Natural killer cell treated with Interleukin-12 subunit alpha and Interleukin-12 subunit beta and Interleukin-15 and Interleukin-18, amount 100 ng/mL, for 72 hours (primary cell): ENCODE measurements at regions not wholly inside any gene's neighbourhood (a gene's known extent, or its start where the extent isn't known, plus 50 kb on each side); places are given as distances from the start of the nearest gene placed in this dataset.

Experiments used
- ATAC-seq, 2 donors: fragments of 150-1000 bp; cut with Tn5 transposase in 1 of 2; sonication (Bioruptor Pico), chemical (Tn5 transposase) in 1 of 2; 2 replicates each; pipeline ENCODE4 v1.10.0; 2021
- DNase-seq: peaks from one replicate; pipeline ENCODE4 v3.0.0; 2022; ENCODE audit warnings: low spot score
- H3K27ac Mint-ChIP-seq, 2 donors: 1 replicate in 1 of 2; 2 replicates in 1 of 2; pipeline ENCODE4 v1.8.0; 2022; ENCODE audit warnings: mixed read lengths in 2 of 2, mild to moderate bottlenecking in 1 of 2, moderate library complexity in 1 of 2
- H3K27me3 Mint-ChIP-seq, 2 donors: 1 replicate in 1 of 2; 2 replicates in 1 of 2; pipeline ENCODE4 v1.8.0; 2022; ENCODE audit warnings: mixed read lengths in 2 of 2
- H3K36me3 Mint-ChIP-seq: one replicate; pipeline ENCODE4 v1.8.0; 2022; ENCODE audit warnings: mixed read lengths
- H3K4me1 Mint-ChIP-seq, 2 donors: 1 replicate in 1 of 2; 2 replicates in 1 of 2; pipeline ENCODE4 v1.8.0; 2022; ENCODE audit warnings: low read depth in 2 of 2, mixed read lengths in 2 of 2, mild to moderate bottlenecking in 1 of 2
- H3K4me3 Mint-ChIP-seq: one replicate; pipeline ENCODE4 v1.8.0; 2022; ENCODE audit warnings: mixed read lengths
- H3K9me3 Mint-ChIP-seq: 2 replicates; pipeline ENCODE4 v1.8.0; 2022; ENCODE audit warnings: mixed read lengths

- ATAC-seq: peak; percentile 44 to 62
- H3K4me1 Mint-ChIP-seq: peaks cover 5 to 15% of the 10 kb centered on the region in 2 donors
- peaks cover 5% of the 10 kb centered on the region for H3K36me3 Mint-ChIP-seq
- H3K4me3 Mint-ChIP-seq: no peak overlapping the region
- no peak overlapping the region for H3K27ac Mint-ChIP-seq
- DNase-seq: no peak
- H3K27me3 Mint-ChIP-seq: no peaks in the 10 kb centered on the region
- peaks cover 10% of the 10 kb centered on the region for H3K9me3 Mint-ChIP-seq
Measured at GRCh38 chr4:144338148-144338547, 197.6 kb upstream of the GYPA start.

- no peak for ATAC-seq
- H3K36me3 Mint-ChIP-seq: peaks cover 6% of the 10 kb centered on the region
- peaks cover 10% of the 10 kb centered on the region for H3K9me3 Mint-ChIP-seq
- no peak for DNase-seq
- H3K4me1 Mint-ChIP-seq: peaks cover 6 to 19% of the 10 kb centered on the region in 2 donors
- H3K27ac Mint-ChIP-seq: no peak overlapping the region
- H3K27me3 Mint-ChIP-seq: no peaks in the 10 kb centered on the region
- H3K4me3 Mint-ChIP-seq: no peak overlapping the region
Measured at GRCh38 chr4:144338834-144339233, 198.3 kb upstream of the GYPA start.

- Mint-ChIP-seq H3K4me1 (peaks cover 10 to 24% of the 10 kb centered on the region in 2 donors), H3K4me3 (no peak overlapping the region), H3K27me3 (no peaks in the 10 kb centered on the region), H3K36me3 (peaks cover 9% of the 10 kb centered on the region), H3K9me3 (peaks cover 13% of the 10 kb centered on the region), H3K27ac (no peak overlapping the region)
- no peak for DNase-seq
- ATAC-seq: no peak
Measured at GRCh38 chr4:144340931-144341330, 200.4 kb upstream of the GYPA start.

- peaks cover 9% of the 10 kb centered on the region for H3K36me3 Mint-ChIP-seq
- peak overlapping the region; percentile 28 for H3K4me3 Mint-ChIP-seq
- peak; percentile 71 to 89 for ATAC-seq
- H3K4me1 Mint-ChIP-seq: peaks cover 7 to 21% of the 10 kb centered on the region in 2 donors
- DNase-seq: no peak
- H3K27me3 Mint-ChIP-seq: no peaks in the 10 kb centered on the region
- H3K27ac Mint-ChIP-seq: peak overlapping the region; percentile 2 to 12
- peaks cover 11% of the 10 kb centered on the region for H3K9me3 Mint-ChIP-seq
Measured at GRCh38 chr4:144342949-144343760, 202.6 kb upstream of the GYPA start.

GRCh38 chr4:144347121-144347520 is 206.6 kb upstream of the GYPA start:
- Mint-ChIP-seq H3K9me3 (peaks cover 3% of the 10 kb centered on the region), H3K4me3 (no peak overlapping the region), H3K27me3 (no peaks in the 10 kb centered on the region), H3K36me3 (peaks cover 4% of the 10 kb centered on the region), H3K4me1 (peaks cover 5 to 14% of the 10 kb centered on the region in 2 donors), H3K27ac (no peak overlapping the region)
- ATAC-seq (no peak), DNase-seq (no peak)

GRCh38 chr4:144350706-144351105 is 210.2 kb upstream of the GYPA start:
- Mint-ChIP-seq H3K4me1 (no peaks in the 10 kb centered on the region), H3K36me3 (no peaks in the 10 kb centered on the region), H3K27ac (no peak overlapping the region), H3K27me3 (peaks cover 6 to 9% of the 10 kb centered on the region in 2 donors), H3K4me3 (no peak overlapping the region), H3K9me3 (peaks cover 3% of the 10 kb centered on the region)
- DNase-seq (no peak), ATAC-seq (no peak)

- H3K4me3 Mint-ChIP-seq: no peak overlapping the region
- ATAC-seq: no peak
Measured at GRCh38 chr4:144351306-144351705, 210.8 kb upstream of the GYPA start.

GRCh38 chr4:144353292-144353691 is 212.8 kb upstream of the GYPA start:
- peaks cover 11 to 12% of the 10 kb centered on the region in 2 donors for H3K27me3 Mint-ChIP-seq
- no peak overlapping the region for H3K4me3 Mint-ChIP-seq
- ATAC-seq (no peak), DNase-seq (no peak)
- H3K9me3 Mint-ChIP-seq: peaks cover 3% of the 10 kb centered on the region
- peaks cover 7 to 8% of the 10 kb centered on the region in 2 donors for H3K4me1 Mint-ChIP-seq
- no peaks in the 10 kb centered on the region for H3K36me3 Mint-ChIP-seq
- no peak overlapping the region for H3K27ac Mint-ChIP-seq

More at GRCh38 chr4:144351306-144351705, 210.8 kb upstream of the GYPA start:
- peaks cover 3% of the 10 kb centered on the region for H3K9me3 Mint-ChIP-seq
- no peaks in the 10 kb centered on the region for H3K36me3 Mint-ChIP-seq
- DNase-seq: no peak
- no peak overlapping the region for H3K27ac Mint-ChIP-seq
- peaks cover 6 to 11% of the 10 kb centered on the region in 2 donors for H3K27me3 Mint-ChIP-seq
- H3K4me1 Mint-ChIP-seq: peaks cover 5 to 6% of the 10 kb centered on the region in 2 donors

- ATAC-seq (peak; percentile 85 to 91), DNase-seq (peak; percentile 65)
- Mint-ChIP-seq H3K27me3 (peaks cover 17 to 20% of the 10 kb centered on the region in 2 donors), H3K4me1 (peaks cover 7 to 8% of the 10 kb centered on the region in 2 donors), H3K9me3 (peaks cover 9% of the 10 kb centered on the region), H3K36me3 (no peaks in the 10 kb centered on the region), H3K4me3 (peak overlapping the region; percentile 11), H3K27ac (peak overlapping the region in 1 of 2 donors; percentile 25)
Measured at GRCh38 chr4:144355811-144356757, 215.6 kb upstream of the GYPA start.

GRCh38 chr4:144356941-144357381 is 216.4 kb upstream of the GYPA start:
- Mint-ChIP-seq H3K4me1 (peaks cover 7 to 8% of the 10 kb centered on the region in 2 donors), H3K27ac (no peak overlapping the region), H3K9me3 (peaks cover 15% of the 10 kb centered on the region), H3K4me3 (no peak overlapping the region), H3K27me3 (peaks cover 20 to 23% of the 10 kb centered on the region in 2 donors), H3K36me3 (no peaks in the 10 kb centered on the region)
- DNase-seq: no peak
- ATAC-seq: no peak

GRCh38 chr4:144357975-144358374 is 217.5 kb upstream of the GYPA start:
- ATAC-seq: no peak
- H3K9me3 Mint-ChIP-seq: peaks cover 15% of the 10 kb centered on the region
- H3K4me1 Mint-ChIP-seq: peaks cover 7 to 8% of the 10 kb centered on the region in 2 donors
- H3K27ac Mint-ChIP-seq: no peak overlapping the region
- peaks cover 20 to 23% of the 10 kb centered on the region in 2 donors for H3K27me3 Mint-ChIP-seq
- no peak for DNase-seq
- H3K36me3 Mint-ChIP-seq: no peaks in the 10 kb centered on the region
- H3K4me3 Mint-ChIP-seq: no peak overlapping the region

GRCh38 chr4:144360146-144360793 is 219.8 kb upstream of the GYPA start:
- ATAC-seq (no peak), DNase-seq (no peak)
- Mint-ChIP-seq H3K36me3 (no peaks in the 10 kb centered on the region), H3K27me3 (peaks cover 14% of the 10 kb centered on the region in 2 donors), H3K27ac (no peak overlapping the region), H3K9me3 (peaks cover 12% of the 10 kb centered on the region), H3K4me3 (no peak overlapping the region), H3K4me1 (peaks cover 7 to 8% of the 10 kb centered on the region in 2 donors)

GRCh38 chr4:144362366-144362765 is 221.8 kb upstream of the GYPA start:
- no peak overlapping the region for H3K27ac Mint-ChIP-seq
- DNase-seq (no peak), ATAC-seq (no peak)
- peaks cover 8 to 11% of the 10 kb centered on the region in 2 donors for H3K27me3 Mint-ChIP-seq
- peaks cover 12% of the 10 kb centered on the region for H3K9me3 Mint-ChIP-seq
- no peak overlapping the region for H3K4me3 Mint-ChIP-seq
- H3K4me1 Mint-ChIP-seq: no peaks in the 10 kb centered on the region
- H3K36me3 Mint-ChIP-seq: no peaks in the 10 kb centered on the region
